Tibial nerve (tissue), 3 donors: ENCODE measurements at regions not wholly inside any gene's neighbourhood (a gene's known extent, or its start where the extent isn't known, plus 50 kb on each side); places are given as distances from the start of the nearest gene placed in this dataset.

ENCODE experiments used
- POLR2A ChIP-seq, 2 donors: fragments of 450-650 bp; IDR thresholded peaks; one replicate each; pipeline ENCODE4 v1.6.1; 2017; ENCODE audit warnings: antibody characterized with exemption in 2 of 2, mild to moderate bottlenecking in 2 of 2, moderate library complexity in 2 of 2
- TF ChIP-seq, protein P1 (sequence below), 5 experiments: fragments of 200-600 bp in 3 of 5; fragments of 450-650 bp in 2 of 5; sonication (generic) in 3 of 5; IDR thresholded peaks; one replicate each; pipeline ENCODE4 v1.5.1; 2016 to 2019; ENCODE audit warnings: antibody characterized with exemption in 5 of 5, mild to moderate bottlenecking in 3 of 5, moderate library complexity in 2 of 5

- TF ChIP-seq, protein P1, sequence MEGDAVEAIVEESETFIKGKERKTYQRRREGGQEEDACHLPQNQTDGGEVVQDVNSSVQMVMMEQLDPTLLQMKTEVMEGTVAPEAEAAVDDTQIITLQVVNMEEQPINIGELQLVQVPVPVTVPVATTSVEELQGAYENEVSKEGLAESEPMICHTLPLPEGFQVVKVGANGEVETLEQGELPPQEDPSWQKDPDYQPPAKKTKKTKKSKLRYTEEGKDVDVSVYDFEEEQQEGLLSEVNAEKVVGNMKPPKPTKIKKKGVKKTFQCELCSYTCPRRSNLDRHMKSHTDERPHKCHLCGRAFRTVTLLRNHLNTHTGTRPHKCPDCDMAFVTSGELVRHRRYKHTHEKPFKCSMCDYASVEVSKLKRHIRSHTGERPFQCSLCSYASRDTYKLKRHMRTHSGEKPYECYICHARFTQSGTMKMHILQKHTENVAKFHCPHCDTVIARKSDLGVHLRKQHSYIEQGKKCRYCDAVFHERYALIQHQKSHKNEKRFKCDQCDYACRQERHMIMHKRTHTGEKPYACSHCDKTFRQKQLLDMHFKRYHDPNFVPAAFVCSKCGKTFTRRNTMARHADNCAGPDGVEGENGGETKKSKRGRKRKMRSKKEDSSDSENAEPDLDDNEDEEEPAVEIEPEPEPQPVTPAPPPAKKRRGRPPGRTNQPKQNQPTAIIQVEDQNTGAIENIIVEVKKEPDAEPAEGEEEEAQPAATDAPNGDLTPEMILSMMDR (IDR thresholded peaks at IDR 0.05) = no peak
- no peak for TF ChIP-seq POLR2A (IDR thresholded peaks at IDR 0.05)
Measured at GRCh38 chr4:187469627-187470026, 525.9 kb upstream of the ZFP42 start.
